VCaP (cell line): ENCODE measurements at regions not wholly inside any gene's neighbourhood (a gene's known extent, or its start where the extent isn't known, plus 50 kb on each side); places are given as distances from the start of the nearest gene placed in this dataset.
"Not testable (repeated sequence)": the region's sequence is repeated elsewhere in the genome, so short reads cannot be mapped to it uniquely, and the experiment has no call there.

ENCODE experiments used
- H3K27ac ChIP-seq: fragments of 450-650 bp; 2 replicates; pipeline ENCODE4 v1.5.1; 2017
- TF ChIP-seq, protein P1 (sequence below): fragments of 450-650 bp; conservative IDR thresholded peaks from 2 replicates; pipeline ENCODE4 v1.5.1; 2017; ENCODE audit warnings: mild to moderate bottlenecking, moderate library complexity

DNA sequence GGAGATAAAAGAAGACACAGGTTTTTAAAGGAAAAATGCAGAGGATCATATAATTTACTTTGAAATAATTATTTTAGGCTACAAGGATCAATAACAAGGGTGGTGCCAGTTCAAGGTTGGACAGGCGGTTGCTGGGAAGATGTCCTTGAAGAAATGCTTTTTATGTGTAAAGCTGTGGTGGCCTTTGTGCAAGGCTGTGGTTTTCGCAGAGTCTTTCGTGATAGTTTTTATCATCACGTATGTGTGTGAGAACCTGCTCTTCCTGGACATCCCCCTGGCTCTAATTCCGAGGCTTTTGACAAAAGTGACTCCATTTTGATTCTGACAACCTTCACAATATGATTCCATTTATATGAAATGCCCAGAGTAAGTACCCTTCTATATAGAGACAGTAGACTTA, 85.8 kb upstream of the COG2 start:
- H3K27ac ChIP-seq, result no peak overlapping the region
- TF ChIP-seq, protein P1, sequence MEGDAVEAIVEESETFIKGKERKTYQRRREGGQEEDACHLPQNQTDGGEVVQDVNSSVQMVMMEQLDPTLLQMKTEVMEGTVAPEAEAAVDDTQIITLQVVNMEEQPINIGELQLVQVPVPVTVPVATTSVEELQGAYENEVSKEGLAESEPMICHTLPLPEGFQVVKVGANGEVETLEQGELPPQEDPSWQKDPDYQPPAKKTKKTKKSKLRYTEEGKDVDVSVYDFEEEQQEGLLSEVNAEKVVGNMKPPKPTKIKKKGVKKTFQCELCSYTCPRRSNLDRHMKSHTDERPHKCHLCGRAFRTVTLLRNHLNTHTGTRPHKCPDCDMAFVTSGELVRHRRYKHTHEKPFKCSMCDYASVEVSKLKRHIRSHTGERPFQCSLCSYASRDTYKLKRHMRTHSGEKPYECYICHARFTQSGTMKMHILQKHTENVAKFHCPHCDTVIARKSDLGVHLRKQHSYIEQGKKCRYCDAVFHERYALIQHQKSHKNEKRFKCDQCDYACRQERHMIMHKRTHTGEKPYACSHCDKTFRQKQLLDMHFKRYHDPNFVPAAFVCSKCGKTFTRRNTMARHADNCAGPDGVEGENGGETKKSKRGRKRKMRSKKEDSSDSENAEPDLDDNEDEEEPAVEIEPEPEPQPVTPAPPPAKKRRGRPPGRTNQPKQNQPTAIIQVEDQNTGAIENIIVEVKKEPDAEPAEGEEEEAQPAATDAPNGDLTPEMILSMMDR, result no peak

DNA sequence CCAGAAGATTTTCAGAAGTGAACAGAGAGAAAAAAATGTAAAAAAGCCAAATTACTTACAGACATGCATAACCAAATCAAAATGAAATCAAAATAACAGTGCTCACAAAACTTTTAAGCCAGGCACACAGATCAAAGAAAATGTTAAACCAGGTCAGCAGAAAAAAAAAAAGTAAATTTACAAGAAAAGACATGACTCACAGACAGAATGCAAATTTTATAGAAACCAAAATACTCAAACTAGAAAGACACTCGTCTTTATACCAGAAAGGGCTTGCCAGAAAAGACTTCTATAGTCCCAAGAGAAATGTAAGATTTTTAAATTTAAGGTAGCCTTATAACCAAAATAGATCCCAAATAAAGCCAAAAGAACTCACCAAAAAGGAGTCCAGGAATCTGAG, 86.5 kb upstream of the COG2 start:
- TF ChIP-seq, protein P1, result no peak
- no peak overlapping the region for H3K27ac ChIP-seq

DNA sequence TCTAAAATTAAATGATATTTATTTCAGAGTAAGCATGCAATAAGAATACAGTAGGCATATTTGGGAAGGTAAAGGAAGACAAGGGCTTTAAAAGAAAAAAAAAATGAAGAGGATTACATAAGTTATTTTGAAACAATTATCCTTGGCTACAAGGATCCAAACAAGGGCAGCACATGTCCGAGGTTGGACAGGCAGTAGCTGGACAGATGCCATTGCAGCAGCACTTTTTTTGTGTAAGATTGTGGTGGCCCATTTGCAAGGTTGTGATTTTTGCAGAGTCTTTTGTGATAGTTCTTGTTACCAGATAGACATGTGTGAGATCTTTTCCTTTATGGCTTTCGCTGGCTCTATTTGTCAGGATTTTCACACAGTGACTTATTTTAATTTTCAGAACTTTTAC, 89.4 kb upstream of the COG2 start:
- TF ChIP-seq, protein P1, result no peak

DNA sequence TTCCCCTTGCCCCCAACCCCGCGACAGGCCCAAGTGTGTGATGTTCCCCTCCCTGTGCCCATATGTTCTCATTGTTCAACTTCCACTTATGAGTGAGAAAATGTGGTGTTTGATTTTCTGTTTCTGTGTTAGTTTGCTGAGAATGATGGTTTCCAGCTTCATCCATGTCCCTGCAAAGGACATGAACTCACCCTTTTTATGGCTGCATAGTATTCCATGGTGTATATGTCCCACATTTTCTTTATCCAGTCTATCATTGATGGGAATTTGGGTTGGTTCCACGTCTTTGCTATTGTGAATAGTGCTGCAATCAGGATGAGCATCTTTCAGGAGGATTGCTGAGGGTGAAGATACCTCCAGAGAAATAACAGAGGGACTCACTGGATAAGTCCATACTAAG, 91.3 kb upstream of the COG2 start:
- not testable (repeated sequence) for H3K27ac ChIP-seq

More for the DNA sequence above, 89.4 kb upstream of the COG2 start:
- H3K27ac ChIP-seq, result no peak overlapping the region

DNA sequence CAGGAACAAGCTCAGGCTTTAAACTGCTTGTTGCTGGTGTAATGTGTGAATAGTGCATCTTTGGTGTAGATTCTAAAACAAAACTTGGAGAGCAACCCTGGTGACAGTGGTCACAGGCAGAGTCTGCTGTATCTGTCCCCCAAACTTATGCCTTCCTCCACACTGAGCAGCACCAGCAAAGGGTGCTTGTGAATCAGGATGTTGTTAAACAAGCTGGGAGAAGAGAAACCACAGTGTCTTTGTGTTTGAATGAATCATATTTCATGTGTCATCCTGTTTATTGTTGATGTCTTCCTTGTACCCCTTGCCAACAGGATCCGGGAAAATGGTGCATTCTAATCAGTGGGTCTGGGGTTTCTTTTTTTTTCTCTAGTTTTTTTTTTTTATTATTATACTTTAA, 91.9 kb upstream of the COG2 start:
- TF ChIP-seq, protein P1, result no peak
- no peak overlapping the region for H3K27ac ChIP-seq

DNA sequence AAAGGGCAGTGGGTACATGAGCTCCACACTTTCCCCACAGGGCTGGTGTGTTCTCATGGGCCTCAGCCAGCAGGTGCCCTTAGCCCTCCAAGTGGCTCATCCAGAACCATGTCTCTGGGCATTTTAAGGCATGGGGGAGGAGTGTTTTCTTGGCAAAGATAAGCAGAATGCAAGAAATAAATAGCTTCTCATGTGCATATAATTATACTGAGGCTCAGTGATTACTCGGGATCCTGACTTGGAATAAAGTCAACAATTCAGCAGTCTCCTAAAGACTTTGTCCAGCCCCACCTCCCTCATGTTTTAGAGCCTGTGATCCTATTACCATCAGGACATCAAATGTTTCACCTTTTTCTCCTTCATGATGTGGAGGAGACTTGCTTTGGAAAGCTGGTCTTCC, 92.7 kb upstream of the COG2 start:
- H3K27ac ChIP-seq, result no peak overlapping the region
- TF ChIP-seq, protein P1, result no peak

DNA sequence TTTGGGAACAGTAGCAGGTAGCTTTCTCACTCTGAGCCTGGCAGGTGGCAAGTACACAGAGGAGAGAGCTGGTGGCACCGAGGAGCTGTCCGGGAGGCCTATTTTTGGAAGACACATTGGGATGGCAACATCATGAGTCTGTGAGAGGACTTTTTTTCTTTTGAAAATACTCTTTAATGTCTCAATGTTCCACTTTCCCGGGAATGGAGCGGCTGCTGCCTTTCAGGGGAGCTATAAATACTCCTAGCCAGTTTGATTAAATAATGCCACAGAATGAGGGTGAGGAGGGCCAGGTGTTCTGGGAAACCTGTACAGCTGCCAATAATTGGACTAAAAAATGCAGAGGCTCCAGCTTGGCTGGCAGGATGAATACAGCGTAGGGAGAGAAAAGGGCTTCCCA, 93.3 kb upstream of the COG2 start:
- H3K27ac ChIP-seq, result no peak overlapping the region
- TF ChIP-seq, protein P1, result no peak

DNA sequence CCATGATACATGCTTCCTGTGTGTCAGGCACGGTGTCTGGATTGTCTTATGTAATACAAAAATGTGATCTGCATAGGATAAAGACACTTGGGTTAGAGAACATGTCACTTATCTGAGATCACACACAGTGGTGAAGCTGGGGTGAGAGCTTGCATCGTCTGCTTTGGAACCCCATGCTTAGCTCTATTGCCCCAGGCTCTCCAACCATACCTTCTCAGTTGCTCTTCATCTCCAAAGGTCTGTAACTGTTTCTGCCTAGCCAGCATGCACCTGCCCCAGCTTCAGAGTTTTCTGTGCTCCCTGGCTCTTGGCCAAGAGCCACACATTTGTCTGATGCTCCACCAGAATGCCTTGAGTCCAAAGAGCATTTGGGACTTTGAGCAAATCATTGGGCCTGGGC, 93.9 kb upstream of the COG2 start:
- TF ChIP-seq, protein P1, result no peak
- H3K27ac ChIP-seq, result no peak overlapping the region
